ENCODE measurements at regions not wholly inside any gene's neighbourhood (a gene's known extent, or its start where the extent isn't known, plus 50 kb on each side); places are given as distances from the start of the nearest gene placed in this dataset.
"Not testable (repeated sequence)": the region's sequence is repeated elsewhere in the genome, so short reads cannot be mapped to it uniquely, and the experiment has no call there.

DNA sequence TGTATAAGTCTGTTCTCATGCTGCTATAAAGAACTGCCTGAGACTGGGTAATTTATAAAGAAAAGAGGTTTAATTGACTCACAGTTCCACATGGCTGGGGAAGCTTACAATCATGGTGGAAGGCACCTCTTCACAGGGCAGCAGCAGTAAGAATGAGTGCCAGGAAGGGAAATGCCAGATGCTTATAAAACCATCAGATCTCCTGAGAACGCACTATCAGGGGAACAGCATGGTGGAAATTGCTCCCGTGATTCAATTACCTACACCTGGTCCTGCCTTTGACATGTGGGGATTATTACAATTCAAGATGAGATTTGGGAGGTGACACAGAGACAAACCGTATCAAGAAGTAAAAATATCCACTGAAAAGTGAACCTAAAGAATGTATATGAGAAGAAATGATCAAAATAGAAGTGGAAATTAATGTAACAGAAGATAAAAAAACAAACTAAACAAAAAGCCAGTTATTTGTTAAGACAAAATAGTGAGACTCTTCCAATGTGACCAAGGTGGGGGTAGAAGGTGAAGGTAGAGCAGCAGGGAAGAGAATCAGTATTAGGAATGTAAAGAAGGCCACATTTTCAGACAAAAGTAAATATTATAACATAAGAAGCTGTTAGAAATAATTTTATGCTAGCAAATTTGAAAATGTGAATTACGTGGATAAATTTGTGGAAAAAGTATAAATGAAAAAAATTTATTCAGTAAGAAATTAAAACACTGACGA, 372.9 kb downstream of the NKX6-1 start:
- no peaks in the 10 kb centered on the region for H3K36me3 ChIP-seq (ENCODE audit: control insufficient read depth, insufficient read depth, low read length)
- peaks cover 5% of the 10 kb centered on the region; the same call in 1 of the 2 replicates for H3K4me1 ChIP-seq (ENCODE audit: control insufficient read depth, insufficient read depth, low read length)
- H3K9ac ChIP-seq (ENCODE audit: low read depth, low read length) = no peak overlapping the region
- H3K4me3 ChIP-seq (ENCODE audit: low read depth, low read length) = peak overlapping the region; percentile 61
- H3K27me3 ChIP-seq (ENCODE audit: control insufficient read depth, insufficient read depth, low read length) = no peaks in the 10 kb centered on the region
- H3K27ac ChIP-seq (ENCODE audit: low read depth, low read length) = no peak overlapping the region
- H3K9me3 ChIP-seq (ENCODE audit: control insufficient read depth, insufficient read depth, low read length) = no peaks in the 10 kb centered on the region

DNA sequence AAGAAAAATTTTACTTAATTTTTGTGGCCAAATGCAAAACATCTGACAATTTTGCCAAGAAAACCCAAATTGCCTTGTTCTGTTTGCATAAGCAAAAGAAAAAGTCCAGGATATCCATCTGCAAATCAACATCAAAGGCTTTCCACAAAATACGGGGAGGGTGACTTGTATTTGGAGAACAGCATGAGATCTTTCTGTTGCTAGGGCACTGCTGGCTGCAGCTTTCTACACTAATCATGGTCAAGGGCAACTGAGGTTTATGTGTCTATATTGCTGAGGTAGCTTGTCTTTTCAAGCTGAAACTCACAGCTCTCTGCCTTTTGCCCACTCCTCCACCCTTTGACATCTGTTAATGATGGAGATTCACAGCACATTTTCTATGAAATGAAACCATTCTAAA, 389.1 kb downstream of the NKX6-1 start:
- H3K27ac ChIP-seq (ENCODE audit: low read depth, low read length) = no peak overlapping the region
- no peaks in the 10 kb centered on the region for H3K27me3 ChIP-seq (ENCODE audit: control insufficient read depth, insufficient read depth, low read length)
- H3K4me3 ChIP-seq (ENCODE audit: low read depth, low read length) = no peak overlapping the region
- no peak overlapping the region for H3K9ac ChIP-seq (ENCODE audit: low read depth, low read length)
- H3K36me3 ChIP-seq (ENCODE audit: control insufficient read depth, insufficient read depth, low read length) = no peaks in the 10 kb centered on the region
- no peaks in the 10 kb centered on the region for H3K4me1 ChIP-seq (ENCODE audit: control insufficient read depth, insufficient read depth, low read length)
- H3K9me3 ChIP-seq (ENCODE audit: control insufficient read depth, insufficient read depth, low read length) = no peaks in the 10 kb centered on the region

DNA sequence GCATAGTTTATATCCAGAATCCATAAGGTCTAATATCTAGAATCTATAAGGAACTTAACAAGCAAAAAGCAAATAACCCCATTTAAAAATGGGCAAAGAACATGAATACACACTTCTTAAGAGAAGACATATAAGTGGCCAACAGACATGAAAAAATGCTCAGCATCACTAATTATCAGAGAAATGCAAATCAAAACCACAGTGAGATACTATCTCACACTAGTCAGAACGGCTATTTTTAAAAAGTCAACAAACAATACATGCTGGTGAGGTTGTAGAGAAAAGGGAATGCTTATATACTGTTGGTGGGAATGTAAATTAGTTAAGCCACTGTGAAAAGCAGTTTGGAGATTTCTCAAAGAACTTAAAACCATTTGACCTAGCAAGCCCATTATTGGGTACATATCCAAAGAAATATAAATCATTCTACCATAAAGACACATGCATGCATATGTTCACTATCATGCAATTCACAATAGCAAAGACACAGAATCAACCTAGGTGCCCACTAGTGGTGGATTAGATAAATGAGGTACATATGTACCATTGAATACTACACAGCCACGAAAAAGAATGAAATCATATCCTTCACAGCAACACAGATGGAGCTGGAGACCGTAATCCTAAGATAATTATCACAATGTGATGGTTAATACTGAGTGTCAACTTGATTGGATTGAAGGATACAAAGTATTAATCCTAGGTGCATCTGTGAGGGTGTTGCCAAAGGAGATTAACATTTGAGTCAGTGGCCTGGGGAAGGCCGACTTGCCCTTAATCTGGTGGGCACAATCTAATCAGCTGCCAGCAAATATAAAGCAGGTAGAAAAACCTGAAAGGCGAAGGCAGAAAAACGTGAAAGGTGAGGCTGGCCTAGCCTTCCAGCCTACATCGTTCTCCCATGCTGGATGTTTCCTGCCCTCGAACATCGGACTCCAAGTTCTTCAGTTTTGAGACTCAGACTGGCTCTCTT, 397.2 kb downstream of the NKX6-1 start:
- peaks cover 13% of the 10 kb centered on the region for H3K4me1 ChIP-seq (ENCODE audit: control insufficient read depth, insufficient read depth, low read length)
- not testable (repeated sequence) for H3K9ac ChIP-seq (ENCODE audit: low read depth, low read length); H3K27ac ChIP-seq (ENCODE audit: low read depth, low read length); H3K36me3 ChIP-seq (ENCODE audit: control insufficient read depth, insufficient read depth, low read length); H3K4me3 ChIP-seq (ENCODE audit: low read depth, low read length); H3K9me3 ChIP-seq (ENCODE audit: control insufficient read depth, insufficient read depth, low read length); H3K27me3 ChIP-seq (ENCODE audit: control insufficient read depth, insufficient read depth, low read length)

DNA sequence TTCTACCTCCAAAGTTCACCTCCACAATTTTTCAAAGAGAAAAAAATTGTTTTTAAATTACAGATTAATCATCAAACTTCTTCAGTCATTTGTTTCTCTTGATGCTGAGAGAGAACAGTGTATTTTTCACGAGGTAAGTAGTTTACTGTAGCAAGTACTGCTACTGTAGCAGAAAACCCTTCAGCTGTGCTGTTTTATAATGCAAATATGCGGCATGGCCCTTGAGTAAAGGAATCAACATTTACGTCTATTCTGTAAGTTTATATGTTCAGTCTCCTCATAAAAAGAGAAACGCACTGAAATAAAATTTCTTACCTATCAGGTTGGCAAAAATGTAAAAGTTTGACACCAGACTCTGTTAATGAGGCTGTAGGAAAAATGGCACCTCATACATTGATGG, 399.0 kb downstream of the NKX6-1 start:
- Histone ChIP-seq H3K9ac (ENCODE audit: low read depth, low read length) (no peak overlapping the region), H3K4me3 (ENCODE audit: low read depth, low read length) (no peak overlapping the region), H3K36me3 (ENCODE audit: control insufficient read depth, insufficient read depth, low read length) (no peaks in the 10 kb centered on the region), H3K27me3 (ENCODE audit: control insufficient read depth, insufficient read depth, low read length) (no peaks in the 10 kb centered on the region), H3K27ac (ENCODE audit: low read depth, low read length) (no peak overlapping the region), H3K4me1 (ENCODE audit: control insufficient read depth, insufficient read depth, low read length) (peaks cover 13% of the 10 kb centered on the region), H3K9me3 (ENCODE audit: control insufficient read depth, insufficient read depth, low read length) (no peaks in the 10 kb centered on the region)

DNA sequence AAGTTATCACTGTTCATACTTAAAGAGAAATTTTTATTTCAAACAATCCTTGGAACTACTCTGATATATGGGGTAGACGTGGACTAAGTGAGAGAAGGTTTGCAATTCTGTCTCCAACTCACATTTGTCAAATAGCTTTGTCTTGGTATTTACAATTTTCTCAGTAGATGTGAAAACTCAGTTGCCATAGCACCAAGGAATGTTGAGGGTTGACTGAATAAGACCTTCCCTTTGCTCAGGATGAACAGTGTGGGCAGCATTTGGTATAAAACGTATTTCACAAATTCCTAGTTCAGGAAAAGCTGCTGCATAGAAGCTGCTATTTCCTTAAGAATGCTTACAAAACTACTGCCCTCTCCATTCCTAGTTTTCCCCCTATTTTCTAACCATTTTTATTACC, 399.5 kb downstream of the NKX6-1 start:
- no peaks in the 10 kb centered on the region for H3K9me3 ChIP-seq (ENCODE audit: control insufficient read depth, insufficient read depth, low read length)
- H3K4me3 ChIP-seq (ENCODE audit: low read depth, low read length) = no peak overlapping the region
- H3K4me1 ChIP-seq (ENCODE audit: control insufficient read depth, insufficient read depth, low read length) = peaks cover 13% of the 10 kb centered on the region
- H3K9ac ChIP-seq (ENCODE audit: low read depth, low read length) = no peak overlapping the region
- no peaks in the 10 kb centered on the region for H3K36me3 ChIP-seq (ENCODE audit: control insufficient read depth, insufficient read depth, low read length)
- no peak overlapping the region for H3K27ac ChIP-seq (ENCODE audit: low read depth, low read length)
- H3K27me3 ChIP-seq (ENCODE audit: control insufficient read depth, insufficient read depth, low read length) = no peaks in the 10 kb centered on the region

DNA sequence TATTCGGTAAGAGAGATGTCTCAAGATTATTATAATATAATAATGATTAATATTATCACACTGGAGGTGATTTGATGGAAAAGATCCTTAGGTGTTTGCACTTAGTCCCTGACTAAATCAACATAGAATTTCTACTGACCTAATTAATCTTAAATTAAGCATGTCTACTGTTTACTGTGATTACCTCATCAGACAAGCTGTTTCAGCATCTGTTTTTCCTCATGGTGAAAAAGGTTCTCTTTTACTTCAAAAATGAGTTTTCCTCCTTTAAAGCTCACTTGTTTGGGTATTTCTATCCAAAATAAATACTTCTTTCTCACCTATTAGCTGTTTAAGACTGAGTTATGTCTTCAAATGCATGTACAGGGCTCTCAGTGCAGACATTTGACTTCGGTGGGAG, 407.8 kb downstream of the NKX6-1 start:
- Histone ChIP-seq H3K27ac (ENCODE audit: low read depth, low read length) (no peak overlapping the region), H3K4me1 (ENCODE audit: control insufficient read depth, insufficient read depth, low read length) (no peaks in the 10 kb centered on the region; the same call in 1 of the 2 replicates), H3K36me3 (ENCODE audit: control insufficient read depth, insufficient read depth, low read length) (no peaks in the 10 kb centered on the region), H3K9ac (ENCODE audit: low read depth, low read length) (no peak overlapping the region), H3K4me3 (ENCODE audit: low read depth, low read length) (no peak overlapping the region), H3K9me3 (ENCODE audit: control insufficient read depth, insufficient read depth, low read length) (no peaks in the 10 kb centered on the region), H3K27me3 (ENCODE audit: control insufficient read depth, insufficient read depth, low read length) (no peaks in the 10 kb centered on the region)

DNA sequence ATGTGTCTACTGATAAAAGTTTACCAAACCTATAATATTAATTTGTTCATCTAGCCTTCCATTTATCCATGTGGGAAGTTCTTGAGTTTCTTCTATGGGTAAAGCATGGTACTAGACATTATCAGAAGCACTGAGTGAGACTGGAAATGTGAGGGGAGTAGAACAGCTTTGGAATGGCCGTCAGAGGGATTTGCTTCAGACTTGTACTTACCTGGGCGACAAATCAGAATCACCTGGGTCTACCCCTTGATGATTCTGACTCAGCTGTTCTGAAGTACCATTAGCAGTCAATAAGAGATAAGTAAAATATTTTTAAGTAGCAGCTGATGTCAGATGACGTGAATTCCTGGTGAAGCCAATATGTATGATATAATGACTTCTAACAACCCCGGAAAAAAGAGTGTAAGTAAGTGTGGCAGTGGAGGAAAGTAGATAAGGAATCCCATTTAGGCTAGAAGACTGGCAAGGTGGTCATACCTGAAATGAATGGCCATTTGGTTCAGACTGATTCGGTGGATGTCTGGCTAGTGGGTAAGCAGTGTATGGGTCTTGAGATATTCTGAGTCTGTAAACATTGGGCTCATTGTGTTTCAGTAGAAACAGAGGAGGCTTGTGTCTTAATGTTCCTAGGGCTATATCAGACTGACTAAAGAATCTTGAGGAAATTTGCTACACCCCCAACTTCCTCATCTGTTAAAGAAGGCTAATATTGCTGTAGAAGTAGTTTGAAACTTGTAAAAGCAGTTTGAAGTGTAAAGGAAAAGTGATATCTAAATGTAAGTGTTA, 409.2 kb downstream of the NKX6-1 start:
- H3K9ac ChIP-seq (ENCODE audit: low read depth, low read length) = no peak overlapping the region
- H3K27ac ChIP-seq (ENCODE audit: low read depth, low read length) = no peak overlapping the region
- no peak overlapping the region for H3K4me3 ChIP-seq (ENCODE audit: low read depth, low read length)
- H3K36me3 ChIP-seq (ENCODE audit: control insufficient read depth, insufficient read depth, low read length) = no peaks in the 10 kb centered on the region
- no peaks in the 10 kb centered on the region; the same call in 1 of the 2 replicates for H3K4me1 ChIP-seq (ENCODE audit: control insufficient read depth, insufficient read depth, low read length)
- no peaks in the 10 kb centered on the region for H3K9me3 ChIP-seq (ENCODE audit: control insufficient read depth, insufficient read depth, low read length)
- no peaks in the 10 kb centered on the region for H3K27me3 ChIP-seq (ENCODE audit: control insufficient read depth, insufficient read depth, low read length)

DNA sequence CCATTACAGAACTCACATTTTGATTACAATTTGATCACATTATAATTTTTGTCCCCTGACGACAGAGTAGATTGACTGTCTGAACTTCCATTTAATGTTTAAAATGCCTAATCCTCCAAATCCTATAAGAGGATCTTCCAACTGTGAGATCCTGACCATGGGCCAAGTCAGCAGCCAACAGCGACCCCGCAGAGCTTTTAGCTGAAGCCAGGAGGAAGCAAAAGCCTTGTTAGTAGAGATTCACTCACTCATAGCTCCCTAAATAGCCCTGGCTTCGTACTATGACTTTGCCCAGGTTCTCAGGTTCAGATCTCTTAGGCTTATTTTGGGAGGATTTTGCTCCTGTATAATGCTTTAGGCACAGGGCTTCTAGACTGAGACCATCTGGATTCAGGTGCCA, 413.1 kb downstream of the NKX6-1 start:
- Histone ChIP-seq H3K9ac (ENCODE audit: low read depth, low read length) (no peak overlapping the region), H3K27me3 (ENCODE audit: control insufficient read depth, insufficient read depth, low read length) (no peaks in the 10 kb centered on the region; the same call in 1 of the 2 replicates), H3K36me3 (ENCODE audit: control insufficient read depth, insufficient read depth, low read length) (no peaks in the 10 kb centered on the region), H3K9me3 (ENCODE audit: control insufficient read depth, insufficient read depth, low read length) (no peaks in the 10 kb centered on the region), H3K4me3 (ENCODE audit: low read depth, low read length) (no peak overlapping the region), H3K27ac (ENCODE audit: low read depth, low read length) (no peak overlapping the region), H3K4me1 (ENCODE audit: control insufficient read depth, insufficient read depth, low read length) (no peaks in the 10 kb centered on the region; the same call in 1 of the 2 replicates)

DNA sequence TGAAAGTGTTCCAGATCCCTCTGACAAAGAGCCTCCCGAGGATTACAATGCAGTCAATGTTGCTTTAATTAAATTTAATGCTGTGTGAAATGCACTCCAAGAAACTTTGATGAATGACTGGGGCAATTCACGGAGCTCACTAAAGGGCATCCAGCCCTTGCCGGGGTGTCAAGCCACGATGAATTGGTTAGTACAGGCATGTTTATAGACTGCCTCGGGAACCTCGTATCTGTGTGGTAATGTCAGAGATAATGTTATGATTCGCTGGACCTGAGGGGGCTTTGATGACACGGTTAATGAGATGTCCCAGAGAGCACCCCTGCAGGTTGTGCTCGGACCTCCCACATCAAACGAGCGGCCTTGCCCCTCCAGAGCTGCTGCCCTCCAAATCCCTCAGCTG, 428.8 kb downstream of the NKX6-1 start:
- H3K9ac ChIP-seq (ENCODE audit: low read depth, low read length) = no peak overlapping the region

DNA sequence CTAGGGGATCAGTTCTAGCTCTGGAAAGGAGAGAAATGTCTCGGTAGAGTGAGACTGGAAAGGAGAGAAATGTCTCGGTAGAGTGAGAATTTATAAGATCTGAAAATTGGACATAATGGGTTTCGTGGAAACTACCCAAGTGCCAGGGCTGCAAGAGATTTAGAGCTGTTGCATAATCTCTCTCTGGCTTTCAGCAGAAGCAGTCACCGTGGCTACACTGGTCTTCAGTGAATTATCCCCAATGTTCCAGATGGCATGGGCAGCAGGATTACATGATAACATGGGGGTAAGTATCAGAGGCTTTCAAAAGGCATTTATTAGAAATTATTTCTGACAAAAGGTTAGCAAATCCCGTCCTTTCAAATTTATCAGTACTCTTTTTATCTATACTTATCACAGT, 435.5 kb downstream of the NKX6-1 start:
- no peaks in the 10 kb centered on the region for H3K36me3 ChIP-seq (ENCODE audit: control insufficient read depth, insufficient read depth, low read length)
- no peaks in the 10 kb centered on the region for H3K9me3 ChIP-seq (ENCODE audit: control insufficient read depth, insufficient read depth, low read length)
- H3K4me3 ChIP-seq (ENCODE audit: low read depth, low read length) = no peak overlapping the region
- no peaks in the 10 kb centered on the region for H3K27me3 ChIP-seq (ENCODE audit: control insufficient read depth, insufficient read depth, low read length)
- no peaks in the 10 kb centered on the region for H3K4me1 ChIP-seq (ENCODE audit: control insufficient read depth, insufficient read depth, low read length)
- H3K9ac ChIP-seq (ENCODE audit: low read depth, low read length) = no peak overlapping the region
- H3K27ac ChIP-seq (ENCODE audit: low read depth, low read length) = no peak overlapping the region

More for the DNA sequence above, 428.8 kb downstream of the NKX6-1 start:
- no peak overlapping the region for H3K27ac ChIP-seq (ENCODE audit: low read depth, low read length)
- H3K27me3 ChIP-seq (ENCODE audit: control insufficient read depth, insufficient read depth, low read length) = no peaks in the 10 kb centered on the region
- no peaks in the 10 kb centered on the region for H3K36me3 ChIP-seq (ENCODE audit: control insufficient read depth, insufficient read depth, low read length)
- no peak overlapping the region for H3K4me3 ChIP-seq (ENCODE audit: low read depth, low read length)
- H3K9me3 ChIP-seq (ENCODE audit: control insufficient read depth, insufficient read depth, low read length) = no peaks in the 10 kb centered on the region
- 0 out of 2 replicates have a peak, but pooled peaks cover 9% of the 10 kb centered on the region for H3K4me1 ChIP-seq (ENCODE audit: control insufficient read depth, insufficient read depth, low read length)
